ENCODE measurements at regions not wholly inside any gene's neighbourhood (a gene's known extent, or its start where the extent isn't known, plus 50 kb on each side); places are given as distances from the start of the nearest gene placed in this dataset.

- TF ChIP-seq CTCF (IDR thresholded peaks at IDR 0.05) (no peak), ZNF232 (CRISPR knock-in tag; IDR thresholded peaks at IDR 0.05) (no peak), ARID4B (CRISPR knock-in tag; IDR thresholded peaks at IDR 0.05; ENCODE audit: borderline replicate concordance) (no peak), MAX (CRISPR knock-in tag; IDR thresholded peaks at IDR 0.05) (no peak), IRF1 (CRISPR knock-in tag; IDR thresholded peaks at IDR 0.05) (no peak), ZNF263 (CRISPR knock-in tag; IDR thresholded peaks at IDR 0.05; ENCODE audit: low read depth) (no peak), ATF1 (CRISPR knock-in tag; IDR thresholded peaks at IDR 0.05) (no peak)
These were observed 166.8 kb downstream of the CSNK2A3 start for GRCh38 chr11:11186249-11186648.
